Activated CD4-positive, alpha-beta T cell treated with anti-CD3 and anti-CD28 coated beads, Interleukin-2, amount 10 ng/mL, durations not matched to agents 7 days and 5 days (primary cell): ENCODE measurements at regions not wholly inside any gene's neighbourhood (a gene's known extent, or its start where the extent isn't known, plus 50 kb on each side); places are given as distances from the start of the nearest gene placed in this dataset.

Experiments
- CTCF ChIA-PET: fragments of 350-600 bp; sonication (Branson Sonifier 250); formaldehyde crosslinking; loops from one replicate; lab custom pipeline; 2021; ENCODE audit warnings: antibody characterized with exemption; lab: Charles Lee
- POLR2A ChIA-PET: fragments of 350-600 bp; sonication (Branson Sonifier 250); formaldehyde crosslinking; loops from one replicate; lab custom pipeline; 2021; ENCODE audit warnings: antibody characterized with exemption; lab: Charles Lee
- DNase-seq: peaks from one replicate; pipeline ENCODE4 v3.0.0-alpha.2; 2020
- H3K27ac Mint-ChIP-seq: one replicate; pipeline ENCODE4 v1.8.0; 2021; ENCODE audit warnings: mild to moderate bottlenecking, moderate library complexity, mixed read lengths
- H3K27me3 Mint-ChIP-seq: one replicate; pipeline ENCODE4 v1.8.0; 2021; ENCODE audit warnings: mixed read lengths
- H3K36me3 Mint-ChIP-seq: one replicate; pipeline ENCODE4 v1.8.0; 2021; ENCODE audit warnings: low read depth, mixed read lengths
- H3K4me1 Mint-ChIP-seq: one replicate; pipeline ENCODE4 v1.8.0; 2021; ENCODE audit warnings: mixed read lengths
- H3K4me3 Mint-ChIP-seq: one replicate; pipeline ENCODE4 v1.8.0; 2021; ENCODE audit warnings: mild to moderate bottlenecking, moderate library complexity, mixed read lengths
- H3K9me3 Mint-ChIP-seq: one replicate; pipeline ENCODE4 v1.8.0; 2021; ENCODE audit warnings: mixed read lengths

GRCh38 chr11:104624021-104624420 is 274.2 kb downstream of the CASP12 start:
- CTCF ChIA-PET = no interaction called here
- Mint-ChIP-seq H3K27me3 (no peaks in the 10 kb centered on the region), H3K4me3 (no peak overlapping the region), H3K36me3 (peaks cover 5% of the 10 kb centered on the region), H3K27ac (no peak overlapping the region), H3K4me1 (peaks cover 8% of the 10 kb centered on the region), H3K9me3 (peaks cover 7% of the 10 kb centered on the region)
- no peak for DNase-seq
- POLR2A ChIA-PET = no interaction called here

GRCh38 chr11:104623518-104623917 is 274.7 kb downstream of the CASP12 start:
- Mint-ChIP-seq H3K4me1 (peaks cover 8% of the 10 kb centered on the region), H3K27me3 (no peaks in the 10 kb centered on the region), H3K36me3 (peaks cover 5% of the 10 kb centered on the region), H3K9me3 (peaks cover 7% of the 10 kb centered on the region), H3K27ac (no peak overlapping the region), H3K4me3 (no peak overlapping the region)
- ChIA-PET POLR2A (no interaction called here), CTCF (no interaction called here)
- no peak for DNase-seq

DNA sequence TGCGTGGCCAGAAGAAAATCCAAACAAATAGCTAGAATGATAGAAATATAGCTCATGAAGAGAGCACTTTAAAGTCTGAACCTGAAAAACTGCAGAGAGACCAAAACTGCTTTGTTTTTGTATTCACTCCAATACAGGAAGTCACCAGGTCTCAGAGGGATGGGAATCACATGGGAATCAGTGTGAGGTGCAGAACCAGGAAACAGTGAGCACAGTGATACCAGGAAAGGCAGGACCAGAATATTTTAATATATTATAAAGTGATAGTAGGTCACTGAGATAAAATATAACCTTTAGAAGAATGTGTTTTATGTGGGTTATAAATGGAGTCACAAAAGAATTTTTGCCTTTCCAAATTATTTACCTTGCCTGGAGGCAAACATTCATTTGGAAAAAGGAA is 277.3 kb downstream of the CASP12 start:
- no peak overlapping the region for H3K27ac Mint-ChIP-seq
- ChIA-PET CTCF (interaction anchor here (0.6 to 1.6 kb wide), 2 partner anchors 9 to 33 kb away, joined by 3 to 4 read pairs; no protein-coding TSS in a partner anchor), POLR2A (no interaction called here)
- H3K27me3 Mint-ChIP-seq = no peaks in the 10 kb centered on the region
- peaks cover 8% of the 10 kb centered on the region for H3K4me1 Mint-ChIP-seq
- H3K4me3 Mint-ChIP-seq = no peak overlapping the region
- DNase-seq = no peak
- H3K9me3 Mint-ChIP-seq = peaks cover 17% of the 10 kb centered on the region
- H3K36me3 Mint-ChIP-seq = peaks cover 5% of the 10 kb centered on the region

- Mint-ChIP-seq H3K27me3 (no peaks in the 10 kb centered on the region), H3K36me3 (peaks cover 6% of the 10 kb centered on the region), H3K27ac (no peak overlapping the region), H3K9me3 (peaks cover 21% of the 10 kb centered on the region), H3K4me1 (peaks cover 14% of the 10 kb centered on the region), H3K4me3 (no peak overlapping the region)
- ChIA-PET POLR2A (no interaction called here), CTCF (no interaction called here)
- no peak for DNase-seq
These were observed 278.5 kb downstream of the CASP12 start for GRCh38 chr11:104619751-104620150.

- Mint-ChIP-seq H3K4me1 (peaks cover 13% of the 10 kb centered on the region), H3K4me3 (no peak overlapping the region), H3K27me3 (no peaks in the 10 kb centered on the region), H3K36me3 (peaks cover 6% of the 10 kb centered on the region), H3K27ac (no peak overlapping the region), H3K9me3 (peaks cover 21% of the 10 kb centered on the region)
- POLR2A ChIA-PET = no interaction called here
- CTCF ChIA-PET = no interaction called here
- DNase-seq = no peak
These were observed 279.3 kb downstream of the CASP12 start for GRCh38 chr11:104618954-104619353.

- CTCF ChIA-PET = no interaction called here
- H3K27ac Mint-ChIP-seq = no peak overlapping the region
These were observed 283.3 kb downstream of the CASP12 start for GRCh38 chr11:104614961-104615360.

GRCh38 chr11:104614117-104614680 is 284.1 kb downstream of the CASP12 start:
- POLR2A ChIA-PET = interaction anchor here (0.5 kb wide), 1 partner anchor 257 kb away, joined by 3 read pairs; no protein-coding TSS in a partner anchor
- H3K27me3 Mint-ChIP-seq = no peaks in the 10 kb centered on the region
- H3K4me3 Mint-ChIP-seq = no peak overlapping the region
- no peak for DNase-seq
- no peak overlapping the region for H3K27ac Mint-ChIP-seq
- H3K36me3 Mint-ChIP-seq = peaks cover 2% of the 10 kb centered on the region
- CTCF ChIA-PET = interaction anchor here (0.8 to 1.2 kb wide), 2 partner anchors 352 to 395 kb away, joined by 3 to 4 read pairs; no protein-coding TSS in a partner anchor
- peaks cover 26% of the 10 kb centered on the region for H3K4me1 Mint-ChIP-seq
- peaks cover 17% of the 10 kb centered on the region for H3K9me3 Mint-ChIP-seq

More at GRCh38 chr11:104614961-104615360, 283.3 kb downstream of the CASP12 start:
- Mint-ChIP-seq H3K4me1 (peaks cover 18% of the 10 kb centered on the region), H3K9me3 (peaks cover 17% of the 10 kb centered on the region), H3K27me3 (no peaks in the 10 kb centered on the region), H3K4me3 (no peak overlapping the region), H3K36me3 (peaks cover 2% of the 10 kb centered on the region)
- no peak for DNase-seq
- POLR2A ChIA-PET = interaction anchor here (0.5 kb wide), 1 partner anchor 256 kb away, joined by 3 read pairs; no protein-coding TSS in a partner anchor

- ChIA-PET CTCF (no interaction called here), POLR2A (no interaction called here)
- H3K9me3 Mint-ChIP-seq = peaks cover 7% of the 10 kb centered on the region
- H3K36me3 Mint-ChIP-seq = no peaks in the 10 kb centered on the region
- H3K27ac Mint-ChIP-seq = no peak overlapping the region
- H3K4me3 Mint-ChIP-seq = no peak overlapping the region
- H3K27me3 Mint-ChIP-seq = no peaks in the 10 kb centered on the region
- peaks cover 26% of the 10 kb centered on the region for H3K4me1 Mint-ChIP-seq
- no peak for DNase-seq
These were observed 287.6 kb downstream of the CASP12 start for GRCh38 chr11:104610635-104611034.

- Mint-ChIP-seq H3K27ac (peak overlapping the region; percentile 65), H3K9me3 (peaks cover 5% of the 10 kb centered on the region), H3K4me1 (peaks cover 20% of the 10 kb centered on the region), H3K36me3 (no peaks in the 10 kb centered on the region), H3K4me3 (no peak overlapping the region), H3K27me3 (no peaks in the 10 kb centered on the region)
- DNase-seq = peak; percentile 54
- POLR2A ChIA-PET = no interaction called here
- CTCF ChIA-PET = no interaction called here
These were observed 288.8 kb downstream of the CASP12 start for GRCh38 chr11:104609311-104610085.

GRCh38 chr11:104602643-104603042 is 295.6 kb downstream of the CASP12 start:
- no peak for DNase-seq
- Mint-ChIP-seq H3K27me3 (peaks cover 2% of the 10 kb centered on the region), H3K4me3 (no peak overlapping the region), H3K36me3 (peaks cover 2% of the 10 kb centered on the region), H3K9me3 (peaks cover 31% of the 10 kb centered on the region), H3K4me1 (no peaks in the 10 kb centered on the region), H3K27ac (no peak overlapping the region)
- ChIA-PET CTCF (interaction anchor here (0.6 kb wide), 1 partner anchor 45 kb away, joined by 3 read pairs; no protein-coding TSS in a partner anchor), POLR2A (no interaction called here)

- Mint-ChIP-seq H3K36me3 (peaks cover 2% of the 10 kb centered on the region), H3K9me3 (peaks cover 2% of the 10 kb centered on the region), H3K4me3 (no peak overlapping the region), H3K4me1 (peaks cover 10% of the 10 kb centered on the region), H3K27ac (peak overlapping the region; percentile 55), H3K27me3 (no peaks in the 10 kb centered on the region)
- DNase-seq = no peak
- POLR2A ChIA-PET = no interaction called here
- CTCF ChIA-PET = no interaction called here
These were observed 303.9 kb downstream of the CASP12 start for GRCh38 chr11:104594228-104594958.

DNA sequence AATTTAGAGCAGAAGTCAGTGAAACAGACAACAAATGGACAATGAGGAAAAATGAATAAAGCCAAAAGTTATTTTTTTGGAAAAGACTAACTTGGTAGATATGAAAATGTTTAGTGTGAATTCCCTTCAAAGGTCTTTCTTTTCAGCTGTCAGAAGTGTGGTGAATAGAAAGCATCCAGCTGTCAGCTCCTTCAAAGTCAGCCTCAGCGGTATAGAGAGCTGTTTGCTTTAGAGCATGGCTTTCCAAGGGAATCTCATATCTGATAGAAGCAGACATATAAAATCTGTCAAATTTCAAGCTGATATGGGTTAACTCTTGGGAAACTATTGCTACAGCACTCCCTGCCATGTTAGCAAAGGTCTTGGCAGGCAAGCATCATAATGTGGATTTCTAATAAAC is 309.3 kb downstream of the CASP12 start:
- Mint-ChIP-seq H3K9me3 (no peaks in the 10 kb centered on the region), H3K4me3 (no peak overlapping the region), H3K4me1 (peaks cover 3% of the 10 kb centered on the region), H3K27ac (no peak overlapping the region), H3K36me3 (peaks cover 2% of the 10 kb centered on the region), H3K27me3 (peaks cover 9% of the 10 kb centered on the region)
- ChIA-PET POLR2A (no interaction called here), CTCF (no interaction called here)
- DNase-seq = no peak

DNA sequence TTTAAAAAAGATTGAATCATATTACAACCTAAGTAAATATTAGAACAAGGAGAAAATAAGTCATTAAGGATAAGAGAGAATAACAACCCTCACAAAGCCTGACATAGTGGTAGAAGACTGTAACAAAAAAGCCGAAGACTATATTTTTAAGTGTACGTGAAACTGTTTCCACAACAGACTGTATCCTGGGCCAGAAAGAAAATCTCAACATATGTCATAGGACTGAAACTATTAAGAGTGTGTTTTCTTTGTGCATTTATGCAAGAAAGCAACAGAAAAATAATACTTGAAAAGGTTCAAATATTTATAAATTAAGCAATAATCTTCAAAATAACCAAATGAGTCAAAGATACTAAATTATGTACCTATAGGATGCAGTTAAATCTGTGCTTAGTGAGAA is 309.8 kb downstream of the CASP12 start:
- peaks cover 14% of the 10 kb centered on the region for H3K27me3 Mint-ChIP-seq
- no peak overlapping the region for H3K4me3 Mint-ChIP-seq
- H3K9me3 Mint-ChIP-seq = no peaks in the 10 kb centered on the region
- ChIA-PET POLR2A (no interaction called here), CTCF (no interaction called here)
- no peak for DNase-seq
- peaks cover 2% of the 10 kb centered on the region for H3K36me3 Mint-ChIP-seq
- no peaks in the 10 kb centered on the region for H3K4me1 Mint-ChIP-seq
- H3K27ac Mint-ChIP-seq = no peak overlapping the region
